GM23338 (cell line): ENCODE measurements at regions not wholly inside any gene's neighbourhood (a gene's known extent, or its start where the extent isn't known, plus 50 kb on each side); places are given as distances from the start of the nearest gene placed in this dataset.

Experiments
- ATAC-seq: fragments of 200-7000 bp; cut with Tn5 transposase; 3 replicates; pipeline ENCODE4 v1.9.1; 2020
- DNase-seq: peaks from one replicate; pipeline ENCODE4 v3.0.0-alpha.2; 2015; ENCODE audit warnings: low spot score
- H2AFZ ChIP-seq: fragments of 200-600 bp; sonication (generic); 2 replicates; pipeline ENCODE4 v1.8.0; 2016; ENCODE audit warnings: antibody characterized with exemption, mild to moderate bottlenecking, moderate library complexity
- H3F3A ChIP-seq: fragments of 200-600 bp; sonication (generic); replicated peaks from 2 replicates; pipeline ENCODE4 v1.8.0; 2017; ENCODE audit warnings: antibody characterized with exemption, mixed run types, low read depth
- H3K27ac ChIP-seq: fragments of 200-600 bp; sonication (generic); 2 replicates; pipeline ENCODE4 v1.6.1; 2016; ENCODE audit warnings: low read depth
- H3K27me3 ChIP-seq: fragments of 200-600 bp; sonication (generic); 2 replicates; pipeline ENCODE4 v1.8.0; 2016; ENCODE audit warnings: mild to moderate bottlenecking, mixed run types, moderate library complexity; ENCODE audit not compliant: insufficient read depth
- H3K36me3 ChIP-seq: fragments of 200-600 bp; sonication (generic); 2 replicates; pipeline ENCODE4 v1.8.0; 2016; ENCODE audit warnings: mild to moderate bottlenecking; ENCODE audit not compliant: insufficient read depth
- H3K4me1 ChIP-seq: fragments of 200-600 bp; sonication (generic); 2 replicates; pipeline ENCODE4 v1.8.0; 2016; ENCODE audit warnings: mild to moderate bottlenecking, moderate library complexity; ENCODE audit not compliant: insufficient read depth
- H3K4me2 ChIP-seq: fragments of 200-600 bp; sonication (generic); 2 replicates; pipeline ENCODE4 v1.7.1; 2017; ENCODE audit warnings: mixed run types
- H3K4me3 ChIP-seq: fragments of 200-600 bp; sonication (generic); 2 replicates; pipeline ENCODE4 v1.6.1; 2016; ENCODE audit warnings: mixed run types
- H3K79me2 ChIP-seq: fragments of 200-600 bp; sonication (generic); replicated peaks from 2 replicates; pipeline ENCODE4 v1.8.0; 2017; ENCODE audit warnings: mild to moderate bottlenecking; ENCODE audit not compliant: insufficient read depth
- H3K9me2 ChIP-seq: fragments of 200-600 bp; sonication (generic); 2 replicates; pipeline ENCODE4 v1.8.0; 2017; ENCODE audit not compliant: insufficient read depth
- H4K20me1 ChIP-seq: fragments of 200-600 bp; sonication (generic); replicated peaks from 2 replicates; pipeline ENCODE4 v1.8.0; 2017; ENCODE audit warnings: mild to moderate bottlenecking; ENCODE audit not compliant: insufficient read depth
- H3K27ac Mint-ChIP-seq: 2 replicates; pipeline ENCODE4 v1.8.0; 2020; ENCODE audit warnings: inconsistent platforms, mild to moderate bottlenecking, moderate library complexity, mixed read lengths
- H3K27me3 Mint-ChIP-seq: 3 replicates; pipeline ENCODE4 v1.8.0; 2022; ENCODE audit warnings: low read depth, mild to moderate bottlenecking, moderate library complexity, mixed read lengths, inconsistent platforms; ENCODE audit not compliant: insufficient read depth, poor library complexity
- H3K36me3 Mint-ChIP-seq: 3 replicates; pipeline ENCODE4 v1.8.0; 2021; ENCODE audit warnings: low read depth, mild to moderate bottlenecking, inconsistent platforms, moderate library complexity, mixed read lengths
- H3K4me1 Mint-ChIP-seq: 3 replicates; pipeline ENCODE4 v1.8.0; 2020; ENCODE audit warnings: mild to moderate bottlenecking, inconsistent platforms, mixed read lengths
- H3K4me3 Mint-ChIP-seq: 3 replicates; pipeline ENCODE4 v1.8.0; 2021; ENCODE audit warnings: moderate library complexity, mild to moderate bottlenecking, inconsistent platforms, mixed read lengths
- H3K9me3 Mint-ChIP-seq: 3 replicates; pipeline ENCODE4 v1.8.0; 2020; ENCODE audit warnings: moderate library complexity, mild to moderate bottlenecking, inconsistent platforms, mixed read lengths
- CREB1 ChIP-seq: fragments of 250-450 bp; sonication (Bioruptor Pico); IDR thresholded peaks from 2 replicates; pipeline ENCODE4 v1.5.0; 2020; ENCODE audit warnings: low read depth, mild to moderate bottlenecking, moderate library complexity
- ETS1 ChIP-seq: IDR thresholded peaks from 2 replicates; pipeline ENCODE4 v1.6.1; 2016; ENCODE audit warnings: antibody characterized with exemption
- EZH2 ChIP-seq: fragments of 200-600 bp; sonication (generic); IDR thresholded peaks from one replicate; pipeline ENCODE4 v1.8.0; 2017; ENCODE audit warnings: antibody characterized with exemption, mild to moderate bottlenecking, low read depth; ENCODE audit not compliant: unreplicated experiment
- EZH2phosphoT487 ChIP-seq: fragments of 200-600 bp; sonication (generic); IDR thresholded peaks from one replicate; pipeline ENCODE4 v1.8.1; 2018; ENCODE audit warnings: antibody characterized with exemption; ENCODE audit not compliant: unreplicated experiment
- JUNB ChIP-seq: IDR thresholded peaks from one replicate; pipeline ENCODE4 v1.6.1; 2016; ENCODE audit warnings: antibody characterized with exemption; ENCODE audit not compliant: unreplicated experiment
- NANOG ChIP-seq: IDR thresholded peaks from 2 replicates; pipeline ENCODE4 v1.6.1; 2016; ENCODE audit warnings: antibody characterized with exemption, borderline replicate concordance
- POLR2AphosphoS5 ChIP-seq: IDR thresholded peaks from 2 replicates; pipeline ENCODE4 v1.6.1; 2016; ENCODE audit warnings: antibody characterized with exemption, low read depth
- REST ChIP-seq: IDR thresholded peaks from one replicate; pipeline ENCODE4 v1.6.1; 2018; ENCODE audit warnings: antibody characterized with exemption; ENCODE audit not compliant: unreplicated experiment
- STAT1 ChIP-seq: IDR thresholded peaks from one replicate; pipeline ENCODE4 v1.6.1; 2016; ENCODE audit warnings: antibody characterized with exemption; ENCODE audit not compliant: unreplicated experiment
- ZNF114 ChIP-seq: fragments of 250-450 bp; sonication (Bioruptor Pico); IDR thresholded peaks from 2 replicates; pipeline ENCODE4 v1.5.0; 2020; ENCODE audit warnings: mild to moderate bottlenecking, moderate library complexity
- ZNF331 ChIP-seq: fragments of 250-450 bp; sonication (Bioruptor Pico); IDR thresholded peaks from 2 replicates; pipeline ENCODE4 v1.5.0; 2020; ENCODE audit warnings: low read depth, mild to moderate bottlenecking, moderate library complexity
- ZNF462 ChIP-seq: fragments of 250-450 bp; sonication (Bioruptor Pico); IDR thresholded peaks from 2 replicates; pipeline ENCODE4 v1.5.0; 2020; ENCODE audit warnings: mild to moderate bottlenecking, moderate library complexity
- TF ChIP-seq, protein P1 (sequence below), 2 experiments: fragments of 200-600 bp in 1 of 2; sonication (generic) in 1 of 2; conservative IDR thresholded peaks; 2 replicates each; pipeline versions ENCODE4 v1.5.1 to v1.6.1; 2016 to 2017; ENCODE audit warnings: antibody characterized with exemption in 2 of 2, low read depth in 2 of 2, mild to moderate bottlenecking in 2 of 2, moderate library complexity in 1 of 2

DNA sequence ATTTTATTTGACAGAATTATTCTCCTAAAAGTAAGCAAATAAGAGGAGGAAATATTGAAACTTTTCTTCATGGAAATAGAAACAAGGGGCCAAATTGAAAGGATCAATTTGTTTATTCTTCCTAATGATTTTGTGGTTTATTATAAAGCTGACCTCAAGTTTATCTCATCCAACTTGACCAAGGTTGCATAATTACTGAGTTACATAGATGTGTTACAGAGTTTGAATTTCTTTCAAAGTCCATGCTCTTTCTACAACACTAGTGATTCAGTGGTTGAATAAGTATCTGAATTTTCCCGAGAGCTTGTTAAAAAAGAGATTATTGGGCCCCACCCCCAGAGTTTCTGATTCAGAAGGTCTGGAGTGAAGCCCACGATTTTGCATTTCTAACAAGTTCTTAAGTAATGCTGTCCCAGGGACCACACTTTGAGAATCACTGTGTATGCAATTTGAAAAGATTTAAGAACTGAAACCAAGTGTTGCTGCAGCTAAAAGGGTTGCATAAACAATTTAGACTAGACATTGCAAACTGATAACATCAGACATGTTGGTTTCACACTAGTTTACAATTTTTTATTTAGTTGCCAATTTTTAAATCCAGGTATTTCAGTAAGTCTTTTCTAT is 485.7 kb upstream of the ANO5 start:
- Histone ChIP-seq H3K27me3 (no peaks in the 10 kb centered on the region), H3K4me3 (no peak overlapping the region), H3K9me2 (no peaks in the 10 kb centered on the region), H3F3A (no peaks in the 10 kb centered on the region), H3K4me2 (no peak overlapping the region), H3K79me2 (no peaks in the 10 kb centered on the region), H2AFZ (no peak overlapping the region), H3K4me1 (peaks cover 17% of the 10 kb centered on the region), H3K27ac (no peak overlapping the region), H4K20me1 (no peaks in the 10 kb centered on the region), H3K36me3 (no peaks in the 10 kb centered on the region)
- Mint-ChIP-seq H3K27ac (no peak overlapping the region), H3K9me3 (no peaks in the 10 kb centered on the region), H3K27me3 (no peaks in the 10 kb centered on the region), H3K4me1 (peaks cover 11% of the 10 kb centered on the region; the same call in 2 of the 3 replicates), H3K36me3 (no peaks in the 10 kb centered on the region), H3K4me3 (no peak overlapping the region)
- DNase-seq (no peak), ATAC-seq (no peak)
- no peak for TF ChIP-seq JUNB
- no peak for TF ChIP-seq EZH2phosphoT487
- no peak for TF ChIP-seq NANOG
- no peak for TF ChIP-seq POLR2AphosphoS5
- no peak for TF ChIP-seq ZNF462
- TF ChIP-seq ZNF114 (CRISPR knock-in tag), result no peak
- no peak for TF ChIP-seq CREB1 (CRISPR knock-in tag)
- TF ChIP-seq, protein P1, sequence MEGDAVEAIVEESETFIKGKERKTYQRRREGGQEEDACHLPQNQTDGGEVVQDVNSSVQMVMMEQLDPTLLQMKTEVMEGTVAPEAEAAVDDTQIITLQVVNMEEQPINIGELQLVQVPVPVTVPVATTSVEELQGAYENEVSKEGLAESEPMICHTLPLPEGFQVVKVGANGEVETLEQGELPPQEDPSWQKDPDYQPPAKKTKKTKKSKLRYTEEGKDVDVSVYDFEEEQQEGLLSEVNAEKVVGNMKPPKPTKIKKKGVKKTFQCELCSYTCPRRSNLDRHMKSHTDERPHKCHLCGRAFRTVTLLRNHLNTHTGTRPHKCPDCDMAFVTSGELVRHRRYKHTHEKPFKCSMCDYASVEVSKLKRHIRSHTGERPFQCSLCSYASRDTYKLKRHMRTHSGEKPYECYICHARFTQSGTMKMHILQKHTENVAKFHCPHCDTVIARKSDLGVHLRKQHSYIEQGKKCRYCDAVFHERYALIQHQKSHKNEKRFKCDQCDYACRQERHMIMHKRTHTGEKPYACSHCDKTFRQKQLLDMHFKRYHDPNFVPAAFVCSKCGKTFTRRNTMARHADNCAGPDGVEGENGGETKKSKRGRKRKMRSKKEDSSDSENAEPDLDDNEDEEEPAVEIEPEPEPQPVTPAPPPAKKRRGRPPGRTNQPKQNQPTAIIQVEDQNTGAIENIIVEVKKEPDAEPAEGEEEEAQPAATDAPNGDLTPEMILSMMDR (conservative IDR thresholded peaks at IDR 0.05; ENCODE audit: low read depth in 2 of 2), result no peak
- no peak for TF ChIP-seq EZH2
- TF ChIP-seq ETS1, result no peak
- TF ChIP-seq REST, result no peak
- TF ChIP-seq STAT1, result no peak
- TF ChIP-seq ZNF331, result no peak
